GM19397 (cell line): ENCODE measurements at regions not wholly inside any gene's neighbourhood (a gene's known extent, or its start where the extent isn't known, plus 50 kb on each side); places are given as distances from the start of the nearest gene placed in this dataset.

ENCODE experiments used
- ATAC-seq: cut with Tn5 transposase; IDR thresholded peaks from one replicate; pipeline ENCODE4 v1.9.1; 2021; ENCODE audit warnings: mild to moderate bottlenecking, moderate library complexity; ENCODE audit not compliant: unreplicated experiment

DNA sequence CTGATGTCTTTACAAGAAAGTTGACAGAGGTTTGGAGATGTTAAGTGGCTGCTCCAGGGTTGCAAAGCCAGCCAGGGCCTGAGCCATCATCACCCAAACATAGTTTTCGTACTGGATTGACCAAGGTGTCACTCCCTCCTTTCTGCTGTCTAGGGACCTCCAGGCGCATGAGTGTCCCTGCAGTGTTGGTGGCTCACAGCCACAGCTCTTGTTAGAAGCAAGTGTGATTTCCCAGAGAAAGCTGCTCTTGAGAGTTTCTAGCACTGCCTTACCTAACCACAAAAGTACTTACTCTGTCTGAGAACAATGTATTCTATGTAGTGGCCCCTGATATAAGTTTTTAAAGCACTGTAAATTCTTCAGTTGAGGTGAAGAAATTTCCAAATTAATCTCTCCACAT, 144.1 kb downstream of the SOX2 start:
- ATAC-seq: no peak

- no peak for ATAC-seq
These were observed 147.8 kb downstream of the SOX2 start for GRCh38 chr3:181859518-181859917.

- ATAC-seq: no peak
These were observed 148.5 kb downstream of the SOX2 start for GRCh38 chr3:181860235-181860634.

DNA sequence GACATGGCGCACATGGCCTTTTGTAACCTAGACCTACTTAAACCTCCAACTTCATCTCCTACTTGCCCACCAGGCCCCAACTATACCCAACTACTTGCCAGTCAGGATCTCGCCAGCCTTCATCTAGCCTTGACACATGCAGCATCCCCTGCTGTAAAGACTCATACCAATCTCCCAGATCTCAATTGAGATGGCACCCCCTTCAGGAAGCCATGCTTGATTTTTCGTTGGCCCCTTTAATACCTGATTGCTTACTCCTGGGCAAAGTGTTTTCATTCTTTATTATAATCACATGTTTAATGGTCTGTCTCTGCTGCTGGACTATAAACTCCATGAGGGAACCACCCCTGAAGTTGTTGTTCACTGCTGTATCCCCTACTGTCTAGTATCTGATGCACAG, 150.8 kb downstream of the SOX2 start:
- ATAC-seq: no peak

GRCh38 chr3:181868576-181869082, 156.9 kb downstream of the SOX2 start:
- no peak for ATAC-seq

DNA sequence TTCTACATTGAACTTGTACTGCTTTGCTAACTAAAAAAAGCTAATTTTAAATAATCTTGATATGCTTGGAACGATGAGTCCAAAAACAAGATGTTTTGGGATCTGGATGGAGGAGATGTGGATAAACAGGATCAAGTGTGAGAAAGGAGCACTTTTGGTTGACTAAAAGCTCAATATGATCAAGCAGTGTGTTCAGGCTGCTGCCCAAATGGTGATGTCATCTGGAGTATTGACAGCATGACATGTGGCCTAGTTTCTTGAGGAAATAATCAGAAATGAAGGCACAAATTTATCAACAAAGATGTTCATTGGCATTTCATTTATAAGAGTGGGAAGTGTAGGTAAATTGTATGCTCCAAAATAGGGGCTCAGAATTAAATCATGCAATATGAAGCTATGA, 161.2 kb downstream of the SOX2 start:
- ATAC-seq: no peak

GRCh38 chr3:181879926-181880325, 168.2 kb downstream of the SOX2 start:
- no peak for ATAC-seq

GRCh38 chr3:181880331-181880730, 168.6 kb downstream of the SOX2 start:
- ATAC-seq: no peak

- ATAC-seq: no peak
These were observed 170.0 kb downstream of the SOX2 start for GRCh38 chr3:181881749-181882148.

DNA sequence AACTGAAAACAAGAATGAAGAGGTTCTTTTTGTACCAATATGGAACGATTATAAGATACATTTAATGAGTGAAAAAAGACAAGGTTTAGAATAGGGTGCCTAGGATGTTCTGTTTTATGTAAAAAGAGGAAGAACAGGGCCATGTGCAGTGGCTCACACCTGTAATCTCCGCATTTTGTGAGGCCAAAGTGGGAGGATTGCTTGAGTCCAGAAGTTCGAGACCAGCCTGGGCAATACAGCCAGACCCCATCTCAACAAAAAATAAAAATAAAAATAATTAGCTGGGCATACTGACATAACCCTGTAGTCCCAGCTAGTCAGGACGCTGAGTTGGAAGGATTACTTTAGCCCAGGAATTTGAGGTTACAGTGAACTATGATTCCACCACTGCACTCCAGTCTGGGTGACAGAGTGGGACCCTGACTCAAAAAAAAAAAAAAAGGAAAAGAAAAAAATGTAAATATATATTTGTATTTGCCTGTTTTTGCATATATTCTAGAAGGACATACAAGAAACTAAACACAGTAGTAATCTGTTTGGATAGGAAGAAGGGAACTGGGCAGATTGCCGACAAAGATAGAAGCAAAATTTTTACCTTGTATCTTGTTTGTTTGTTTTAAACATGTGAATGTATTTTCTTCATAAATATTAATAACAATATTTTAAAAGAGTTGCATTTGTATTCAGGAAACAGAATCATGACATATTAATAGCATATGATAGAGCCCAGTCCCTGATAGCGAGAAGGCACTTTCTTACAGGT, 174.3 kb downstream of the SOX2 start:
- no peak for ATAC-seq

DNA sequence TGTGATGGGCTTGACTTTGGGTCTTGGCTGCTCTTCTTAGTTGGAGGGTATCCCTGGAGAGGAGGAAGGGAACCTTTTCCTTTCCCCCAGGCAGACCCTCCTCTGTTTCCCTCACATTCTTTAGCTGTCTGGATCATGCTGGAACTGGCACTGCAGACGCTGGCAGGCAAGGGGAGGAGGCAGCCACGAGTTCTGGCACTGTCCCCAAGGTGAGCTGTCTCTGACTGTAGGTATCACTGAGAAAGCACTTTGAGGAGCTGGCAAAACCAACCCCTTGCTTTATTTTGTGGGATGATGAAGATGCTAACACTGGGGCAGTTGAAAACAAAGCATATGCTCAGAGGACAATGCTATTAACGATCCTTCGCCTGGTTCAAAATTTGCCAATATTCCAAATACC, 175.0 kb downstream of the SOX2 start:
- no peak for ATAC-seq

GRCh38 chr3:181887685-181888084, 176.0 kb downstream of the SOX2 start:
- no peak for ATAC-seq

DNA sequence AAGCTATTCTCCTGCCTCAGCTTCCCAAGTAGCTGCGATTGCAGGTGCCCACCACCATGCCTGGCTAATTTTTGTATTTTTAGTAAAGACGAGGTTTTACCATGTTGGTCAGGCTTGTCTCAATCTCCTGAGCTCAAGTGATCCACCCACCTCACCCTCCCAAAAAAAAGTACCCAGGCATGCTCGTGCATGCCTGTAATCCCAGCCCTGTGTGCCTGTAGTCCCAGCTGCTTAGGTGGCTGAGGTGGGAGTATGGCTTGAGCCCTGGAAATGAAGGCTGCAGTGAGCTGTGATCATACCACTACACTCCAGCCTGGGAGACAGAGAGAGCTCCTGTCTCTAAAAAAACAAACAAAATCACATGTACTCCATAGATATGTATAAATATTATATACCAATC, 176.5 kb downstream of the SOX2 start:
- no peak for ATAC-seq

GRCh38 chr3:181892848-181893247, 181.1 kb downstream of the SOX2 start:
- ATAC-seq: no peak

GRCh38 chr3:181896605-181897004, 184.9 kb downstream of the SOX2 start:
- no peak for ATAC-seq

DNA sequence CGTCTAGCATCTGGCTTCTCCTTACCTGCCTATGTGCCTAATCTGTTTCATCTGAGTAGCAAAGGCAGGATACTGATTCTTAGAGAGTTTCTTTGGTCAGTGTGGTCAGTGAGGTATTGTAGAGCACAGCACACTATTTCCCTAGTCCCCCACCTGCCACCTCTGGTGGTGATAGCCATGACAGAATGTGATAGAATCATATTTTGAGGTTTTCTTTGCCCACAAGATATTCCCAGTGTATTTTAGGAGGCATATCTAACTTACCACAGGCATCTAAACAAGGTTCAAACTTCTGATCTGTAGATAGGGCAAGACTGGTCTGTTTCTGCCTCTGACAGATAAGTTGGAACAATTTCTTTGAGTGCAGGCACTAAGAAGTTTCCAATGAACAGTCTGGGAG, 188.0 kb downstream of the SOX2 start:
- no peak for ATAC-seq

DNA sequence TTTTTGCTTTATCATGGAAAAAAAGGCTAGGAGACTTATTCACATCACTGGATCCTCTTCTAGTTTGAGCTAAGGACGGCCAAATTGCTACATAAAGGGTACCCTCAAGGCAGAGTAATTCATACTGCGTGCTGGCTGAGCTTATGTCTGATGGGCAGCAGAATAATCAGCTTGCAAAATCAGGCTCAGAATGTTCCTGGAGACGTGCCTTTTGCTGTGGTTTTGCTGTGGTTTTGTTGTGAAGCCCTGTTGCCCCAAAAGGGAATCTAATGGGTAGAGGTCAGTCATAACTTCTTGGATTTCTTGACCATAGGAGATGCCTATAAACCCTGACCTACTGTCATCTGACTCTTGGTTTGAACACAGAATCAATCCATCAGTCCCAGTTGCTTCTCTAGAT, 189.9 kb downstream of the SOX2 start:
- ATAC-seq: no peak

DNA sequence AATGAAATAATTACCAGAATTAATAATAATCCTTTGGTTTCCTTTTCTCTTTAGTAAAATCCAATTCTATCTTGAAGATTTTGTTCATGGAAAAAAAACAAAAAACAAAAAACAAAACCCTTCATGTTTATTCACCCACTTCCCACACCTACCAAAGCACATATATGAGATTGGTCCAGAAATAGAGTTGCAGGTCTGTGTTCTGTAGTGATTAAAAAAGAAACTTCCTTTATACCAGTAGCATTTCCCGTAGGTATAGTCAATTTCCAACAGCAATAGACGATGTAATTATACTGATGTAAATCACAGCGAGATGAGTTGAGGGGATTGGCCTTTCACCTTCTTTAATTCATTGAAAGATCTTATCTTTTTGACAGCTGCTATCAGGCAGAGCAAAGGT, 194.6 kb downstream of the SOX2 start:
- no peak for ATAC-seq

DNA sequence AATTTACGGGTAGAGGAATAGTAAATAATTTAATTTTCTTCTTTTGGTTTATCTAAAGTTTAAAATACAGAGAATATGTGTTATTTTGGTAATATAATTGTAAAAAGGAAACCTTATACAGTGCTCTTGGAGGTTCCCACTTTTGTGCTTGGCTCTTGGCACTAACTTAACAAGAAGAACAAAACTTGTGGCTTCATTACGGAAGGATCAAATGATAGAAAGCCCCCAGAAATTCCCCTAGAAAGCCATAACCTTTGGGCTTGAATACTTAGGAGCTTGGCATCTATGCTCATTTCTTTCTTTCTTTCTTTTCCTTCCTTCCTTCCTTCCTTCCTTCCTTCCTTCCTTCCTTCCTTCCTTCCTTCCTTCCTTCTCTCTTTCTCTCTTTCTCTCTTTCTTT, 197.5 kb downstream of the SOX2 start:
- ATAC-seq: no peak

GRCh38 chr3:181912384-181912783, 200.7 kb downstream of the SOX2 start:
- ATAC-seq: no peak

DNA sequence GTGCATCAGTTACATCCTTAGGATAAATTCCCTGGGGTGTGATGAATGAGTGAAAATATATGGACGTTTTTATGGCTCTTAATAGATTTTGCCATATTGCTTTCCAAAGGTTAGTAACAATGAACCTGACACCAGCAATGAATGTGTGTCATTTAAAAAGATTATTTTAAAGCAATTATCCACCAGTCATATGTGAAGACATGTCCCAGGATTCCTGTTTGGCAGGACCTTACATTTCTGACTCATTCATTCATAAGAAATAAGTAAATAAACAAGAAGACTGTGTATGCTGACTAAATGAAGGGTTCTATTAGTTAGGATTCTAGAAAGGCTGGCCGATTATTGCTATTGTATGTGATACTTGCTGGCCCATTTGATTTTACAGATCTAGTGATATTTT, 201.5 kb downstream of the SOX2 start:
- no peak for ATAC-seq

DNA sequence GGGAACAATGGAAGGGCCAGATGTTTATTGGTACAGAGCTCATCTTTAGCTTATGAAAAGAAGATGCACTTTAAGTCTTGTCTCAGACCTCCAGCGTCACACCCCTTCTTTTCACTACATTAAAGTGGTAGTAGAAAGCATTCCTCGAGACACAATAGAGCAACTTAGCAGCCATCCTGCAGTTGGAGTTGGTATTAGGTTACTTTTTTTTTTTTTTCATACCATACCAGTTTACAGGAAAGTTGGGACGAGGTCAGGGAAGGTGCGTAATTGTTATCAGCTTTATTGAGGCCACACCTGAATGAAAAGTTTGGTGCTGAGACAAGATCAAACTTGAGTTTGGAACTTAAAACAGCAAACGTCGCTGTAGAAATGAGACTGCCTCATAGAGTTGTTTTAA, 203.8 kb downstream of the SOX2 start:
- ATAC-seq: no peak

GRCh38 chr3:181916013-181916412, 204.3 kb downstream of the SOX2 start:
- ATAC-seq: no peak
